Neural cell (in vitro differentiated cells): ENCODE measurements at regions not wholly inside any gene's neighbourhood (a gene's known extent, or its start where the extent isn't known, plus 50 kb on each side); places are given as distances from the start of the nearest gene placed in this dataset.

Experiments used
- H2AFZ ChIP-seq: fragments of 200-600, 300-800 bp; sonication (generic), shearing (Covaris generic); 2 replicates; pipeline ENCODE4 v1.6.0; 2014; ENCODE audit warnings: low read depth, mild to moderate bottlenecking, antibody characterized with exemption, low read length, moderate library complexity
- H3F3A ChIP-seq: fragments of 200-600 bp; shearing (Covaris generic); 2 replicates; pipeline ENCODE4 v1.6.1; 2016; ENCODE audit warnings: mild to moderate bottlenecking, moderate library complexity, mixed read lengths, antibody characterized with exemption, low read length; ENCODE audit not compliant: insufficient read depth, poor library complexity, severe bottlenecking
- H3K27ac ChIP-seq: fragments of 200-600, 300-800 bp; sonication (generic), shearing (Covaris generic); 2 replicates; pipeline ENCODE4 v1.5.1; 2014; ENCODE audit warnings: mild to moderate bottlenecking, low read length, moderate library complexity
- H3K27me3 ChIP-seq: fragments of 300-800, 200-600 bp; sonication (generic), shearing (Covaris generic); 2 replicates; pipeline ENCODE4 v1.6.0; 2014; ENCODE audit warnings: mild to moderate bottlenecking, low read depth, low read length, moderate library complexity; ENCODE audit not compliant: insufficient read depth
- H3K36me3 ChIP-seq: fragments of 300-800, 200-600 bp; sonication (generic), shearing (Covaris generic); 2 replicates; pipeline ENCODE4 v1.5.1; 2014; ENCODE audit warnings: mild to moderate bottlenecking, antibody characterized with exemption, low read length, moderate library complexity; ENCODE audit not compliant: insufficient read depth
- H3K4me2 ChIP-seq: fragments of 300-800, 200-600 bp; sonication (generic), shearing (Covaris generic); 2 replicates; pipeline ENCODE4 v1.6.0; 2014; ENCODE audit warnings: mild to moderate bottlenecking, low read length
- H3K4me3 ChIP-seq: fragments of 300-800, 200-600 bp; sonication (generic), shearing (Covaris generic); 2 replicates; pipeline ENCODE4 v1.5.1; 2014; ENCODE audit warnings: mild to moderate bottlenecking, low read length, moderate library complexity
- H3K79me2 ChIP-seq: fragments of 200-600 bp; shearing (Covaris generic); replicated peaks from 2 replicates; pipeline ENCODE4 v1.6.0; 2014; ENCODE audit warnings: mild to moderate bottlenecking, low read length, moderate library complexity; ENCODE audit not compliant: insufficient read depth
- H3K9ac ChIP-seq: fragments of 300-800, 200-600 bp; sonication (generic), shearing (Covaris generic); 2 replicates; pipeline ENCODE4 v1.6.1; 2016; ENCODE audit warnings: mild to moderate bottlenecking, low read length, mixed read lengths
- H3K9me2 ChIP-seq: fragments of 200-600 bp; shearing (Covaris generic); 2 replicates; pipeline ENCODE4 v1.6.1; 2016; ENCODE audit warnings: mild to moderate bottlenecking, low read length, mixed read lengths; ENCODE audit not compliant: insufficient read depth
- H3K9me3 ChIP-seq: fragments of 200-600, 300-800 bp; sonication (generic), shearing (Covaris generic); 2 replicates; pipeline ENCODE4 v1.6.1; 2016; ENCODE audit warnings: mild to moderate bottlenecking, mixed run types, low read length, moderate library complexity, mixed read lengths
- H4K20me1 ChIP-seq: fragments of 200-600 bp; shearing (Covaris generic); 2 replicates; pipeline ENCODE4 v1.6.1; 2016; ENCODE audit warnings: mild to moderate bottlenecking, mixed run types; ENCODE audit not compliant: insufficient read depth
- EP300 ChIP-seq: fragments of 450-650 bp; conservative IDR thresholded peaks from 2 replicates; pipeline ENCODE4 v1.6.1; 2014; ENCODE audit warnings: antibody characterized with exemption, mild to moderate bottlenecking, moderate library complexity; ENCODE audit not compliant: poor library complexity, severe bottlenecking
- EZH2 ChIP-seq: fragments of 200-600, 300-800 bp; shearing (Covaris generic), sonication (generic); IDR thresholded peaks from 2 replicates; pipeline ENCODE4 v1.6.1; 2014; ENCODE audit warnings: antibody characterized with exemption, low read length, borderline replicate concordance, mild to moderate bottlenecking; ENCODE audit not compliant: insufficient read depth, poor library complexity, severe bottlenecking
- MXI1 ChIP-seq: fragments of 450-650 bp; conservative IDR thresholded peaks from 2 replicates; pipeline ENCODE4 v1.6.1; 2014; ENCODE audit warnings: antibody characterized with exemption, mild to moderate bottlenecking; ENCODE audit not compliant: poor library complexity, severe bottlenecking
- POLR2AphosphoS5 ChIP-seq: IDR thresholded peaks from 2 replicates; pipeline ENCODE4 v1.6.1; 2012
- RAD21 ChIP-seq: fragments of 450-650 bp; conservative IDR thresholded peaks from 2 replicates; pipeline ENCODE4 v1.6.1; 2014; ENCODE audit warnings: antibody characterized with exemption, mild to moderate bottlenecking, moderate library complexity
- REST ChIP-seq: IDR thresholded peaks from 2 replicates; pipeline ENCODE4 v1.6.1; 2012; ENCODE audit warnings: borderline replicate concordance
- SMC3 ChIP-seq: fragments of 450-650 bp; conservative IDR thresholded peaks from 2 replicates; pipeline ENCODE4 v1.6.1; 2014; ENCODE audit warnings: antibody characterized with exemption, mild to moderate bottlenecking, moderate library complexity; ENCODE audit not compliant: poor library complexity
- TAF1 ChIP-seq: IDR thresholded peaks from 2 replicates; pipeline ENCODE4 v1.6.1; 2012; ENCODE audit warnings: low read depth

- no peaks in the 10 kb centered on the region for H3K27me3 ChIP-seq
- no peaks in the 10 kb centered on the region for H3K9me2 ChIP-seq
- no peak overlapping the region for H3K9ac ChIP-seq
- H2AFZ ChIP-seq, result no peak overlapping the region
- no peak overlapping the region for H3K4me3 ChIP-seq
- H3K9me3 ChIP-seq, result no peaks in the 10 kb centered on the region
- H3F3A ChIP-seq, result no peaks in the 10 kb centered on the region
- H4K20me1 ChIP-seq, result no peaks in the 10 kb centered on the region
- no peak overlapping the region for H3K27ac ChIP-seq
- TF ChIP-seq RAD21 (no peak), TAF1 (no peak), REST (no peak), EZH2 (no peak), SMC3 (no peak)
- H3K79me2 ChIP-seq, result no peaks in the 10 kb centered on the region
- H3K36me3 ChIP-seq, result no peaks in the 10 kb centered on the region
- H3K4me2 ChIP-seq, result no peak overlapping the region
Measured at GRCh38 chr11:26096451-26096850, 235.5 kb upstream of the ANO3 start.

- no peaks in the 10 kb centered on the region for H3K79me2 ChIP-seq
- TF ChIP-seq EZH2 (no peak), RAD21 (no peak)
Measured at GRCh38 chr11:26102325-26102724, 229.6 kb upstream of the ANO3 start.

GRCh38 chr11:26105762-26106423, 226.0 kb upstream of the ANO3 start:
- Histone ChIP-seq H3K4me3 (no peak overlapping the region), H3K27me3 (no peaks in the 10 kb centered on the region), H3K9me2 (no peaks in the 10 kb centered on the region), H3K36me3 (no peaks in the 10 kb centered on the region), H3K9me3 (no peaks in the 10 kb centered on the region), H2AFZ (no peak overlapping the region), H3K27ac (no peak overlapping the region), H3F3A (no peaks in the 10 kb centered on the region), H3K4me2 (no peak overlapping the region), H3K79me2 (no peaks in the 10 kb centered on the region), H3K9ac (no peak overlapping the region), H4K20me1 (no peaks in the 10 kb centered on the region)
- TF ChIP-seq RAD21 (no peak), POLR2AphosphoS5 (no peak), TAF1 (no peak), EP300 (no peak), MXI1 (no peak)

More at GRCh38 chr11:26102325-26102724, 229.6 kb upstream of the ANO3 start:
- H3K9me3 ChIP-seq, result no peaks in the 10 kb centered on the region
- no peak overlapping the region for H3K27ac ChIP-seq
- no peaks in the 10 kb centered on the region for H4K20me1 ChIP-seq
- no peak overlapping the region for H3K4me2 ChIP-seq
- no peak overlapping the region for H3K9ac ChIP-seq
- H2AFZ ChIP-seq, result no peak overlapping the region
- no peaks in the 10 kb centered on the region for H3K9me2 ChIP-seq
- no peaks in the 10 kb centered on the region for H3K27me3 ChIP-seq
- no peak overlapping the region for H3K4me3 ChIP-seq
- no peaks in the 10 kb centered on the region for H3K36me3 ChIP-seq
- no peaks in the 10 kb centered on the region for H3F3A ChIP-seq
